Panc1 (cell line): ENCODE measurements at regions not wholly inside any gene's neighbourhood (a gene's known extent, or its start where the extent isn't known, plus 50 kb on each side); places are given as distances from the start of the nearest gene placed in this dataset.
"Not testable (repeated sequence)": the region's sequence is repeated elsewhere in the genome, so short reads cannot be mapped to it uniquely, and the experiment has no call there.

ENCODE experiments used
- ATAC-seq: fragments of 200-7000 bp; cut with Tn5 transposase; 2 replicates; pipeline ENCODE4 v1.9.1; 2020; ENCODE audit warnings: mild to moderate bottlenecking, moderate library complexity
- BruUV-seq: library from RNA; stranded (reverse); fragments of 400-500 nt; replicated peaks from 2 replicates; lab custom pipeline; 2021; lab: Mats Ljungman, UMichigan
- CTCF ChIA-PET: fragments of 300-600 bp; sonication (Branson Sonifier 250); formaldehyde crosslinking; loops from one replicate; lab custom pipeline; 2022; ENCODE audit warnings: antibody characterized with exemption; lab: Charles Lee
- POLR2A ChIA-PET: fragments of 300-600 bp; sonication (Branson Sonifier 250); formaldehyde crosslinking; loops from one replicate; lab custom pipeline; 2022; ENCODE audit warnings: antibody characterized with exemption; lab: Charles Lee
- DNase-seq: peaks from one replicate; pipeline ENCODE4 v3.0.0-alpha.2; 2010; ENCODE audit warnings: low read depth, low spot score
- H3K27ac ChIP-seq: 2 replicates; pipeline ENCODE4 v1.5.1; 2011; ENCODE audit warnings: mild to moderate bottlenecking, low read length, inconsistent platforms
- H3K27me3 ChIP-seq: fragments of 200-500 bp; sonication (Bioruptor generic); 2 replicates; pipeline ENCODE4 v1.6.0; 2014; ENCODE audit warnings: low read length, inconsistent platforms; ENCODE audit not compliant: control insufficient read depth, insufficient read depth
- H3K36me3 ChIP-seq: fragments of 200-500 bp; sonication (Bioruptor generic); 2 replicates; pipeline ENCODE4 v1.5.1; 2014; ENCODE audit warnings: inconsistent platforms, mild to moderate bottlenecking, low read length, moderate library complexity; ENCODE audit not compliant: control insufficient read depth, insufficient read depth
- H3K4me1 ChIP-seq: 2 replicates; pipeline ENCODE4 v1.5.1; 2011; ENCODE audit warnings: inconsistent platforms, mild to moderate bottlenecking, low read length, moderate library complexity; ENCODE audit not compliant: control insufficient read depth, insufficient read depth
- H3K4me3 ChIP-seq, 2 experiments: 2 replicates each; pipeline ENCODE4 v1.5.1; 2011 to 2012; ENCODE audit warnings: low read depth in 2 of 2, low read length in 2 of 2, mild to moderate bottlenecking in 2 of 2, inconsistent platforms in 1 of 2, moderate library complexity in 1 of 2
- H3K9me3 ChIP-seq: fragments of 200-500 bp; sonication (Bioruptor generic); 2 replicates; pipeline ENCODE4 v1.5.1; 2014; ENCODE audit warnings: low read depth, mild to moderate bottlenecking, inconsistent platforms, low read length, moderate library complexity; ENCODE audit not compliant: control insufficient read depth, insufficient read depth
- POLR2AphosphoS5 ChIP-seq: IDR thresholded peaks from 2 replicates; pipeline ENCODE4 v1.6.1; 2012; ENCODE audit warnings: mild to moderate bottlenecking, low read depth, low read length, moderate library complexity
- REST ChIP-seq, 2 experiments: IDR thresholded peaks; 2 replicates each; pipeline ENCODE4 v1.6.1; 2011 to 2012; ENCODE audit warnings: low read depth in 2 of 2, control low read depth in 1 of 2, low read length in 1 of 2, mild to moderate bottlenecking in 1 of 2, moderate library complexity in 1 of 2; ENCODE audit not compliant: insufficient read depth in 1 of 2
- SIN3A ChIP-seq: IDR thresholded peaks from 2 replicates; pipeline ENCODE4 v1.6.1; 2012; ENCODE audit warnings: low read depth, mild to moderate bottlenecking, low read length, moderate library complexity, borderline replicate concordance; ENCODE audit not compliant: insufficient read depth
- TCF7L2 ChIP-seq: IDR thresholded peaks from 2 replicates; pipeline ENCODE4 v1.6.1; 2011; ENCODE audit warnings: mild to moderate bottlenecking, low read depth, low read length, inconsistent platforms
- in situ Hi-C: cut with HindIII; loops from 2 replicates; pipeline ENCODE4 v1.10.0; 2016; ENCODE audit warnings: low sequenced_read_pairs, low pct_unique_long_range_greater_than_20kb
- intact Hi-C: fragments of 100-400 bp; cut with micrococcal nuclease; formaldehyde crosslinking; loops from one replicate; pipeline ENCODE4 v1.10.0; 2022; ENCODE audit not compliant: unreplicated experiment
- TF ChIP-seq, protein P1 (sequence below): fragments of 450-650 bp; IDR thresholded peaks from 2 replicates; pipeline ENCODE4 v1.5.1; 2017; ENCODE audit warnings: mild to moderate bottlenecking

GRCh38 chr21:16460936-16461335 is 731.2 kb downstream of the USP25 start:
- CTCF ChIA-PET: no interaction called here
- no peak for ATAC-seq

DNA sequence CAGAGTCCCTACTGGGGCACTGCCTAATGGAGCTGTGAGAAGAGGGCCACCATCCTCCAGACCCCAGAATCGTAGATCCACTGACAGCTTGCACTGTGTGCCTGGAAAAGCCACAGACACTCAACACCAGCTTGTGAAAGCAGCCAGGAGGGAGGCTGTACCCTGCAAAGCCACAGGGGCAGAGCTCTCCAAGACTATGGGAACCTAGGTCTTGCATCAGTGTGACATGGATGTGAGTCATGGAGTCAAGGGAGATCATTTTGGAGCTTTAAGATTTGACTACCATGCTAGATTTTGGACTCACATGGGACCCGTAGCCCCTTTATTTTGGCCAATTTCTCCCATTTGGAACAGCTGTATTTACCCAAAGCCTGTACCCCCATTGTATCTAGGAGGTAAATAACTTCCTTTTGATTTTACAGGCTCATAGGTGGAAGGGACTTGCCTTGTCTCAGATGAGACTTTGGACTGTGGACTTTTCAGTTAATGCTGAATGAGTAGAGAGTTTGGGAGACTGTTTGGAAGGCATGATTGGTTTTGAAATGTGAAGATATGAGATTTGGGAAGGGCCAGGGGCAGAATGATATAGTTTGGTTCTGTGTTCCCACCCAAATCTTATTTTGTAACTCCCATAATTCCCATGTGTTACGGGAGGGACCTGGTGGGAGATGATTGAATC is 734.6 kb downstream of the USP25 start:
- H3K4me1 ChIP-seq, POLR2A ChIA-PET, CTCF ChIA-PET, ATAC-seq, H3K9me3 ChIP-seq, H3K27ac ChIP-seq, in situ Hi-C loops, H3K4me3 ChIP-seq, BruUV-seq, DNase-seq, intact Hi-C loops, H3K27me3 ChIP-seq, H3K36me3 ChIP-seq: not testable (repeated sequence)

More at GRCh38 chr21:16460936-16461335, 731.2 kb downstream of the USP25 start:
- DNase-seq: no peak
- in situ Hi-C loops: no loop called here
- POLR2A ChIA-PET: no interaction called here
- intact Hi-C loops: no loop called here
- Histone ChIP-seq H3K4me3 (no peak overlapping the region), H3K36me3 (no peaks in the 10 kb centered on the region), H3K4me1 (no peaks in the 10 kb centered on the region), H3K27ac (no peak overlapping the region), H3K9me3 (no peaks in the 10 kb centered on the region), H3K27me3 (no peaks in the 10 kb centered on the region)
- no TSS peak for BruUV-seq
- TF ChIP-seq REST (IDR thresholded peaks at IDR 0.05; ENCODE audit: insufficient read depth in 1 of 2, low read depth in 2 of 2, low read length in 1 of 2) (no peak), TCF7L2 (no peak), SIN3A (no peak), POLR2AphosphoS5 (no peak)
- TF ChIP-seq, protein P1, sequence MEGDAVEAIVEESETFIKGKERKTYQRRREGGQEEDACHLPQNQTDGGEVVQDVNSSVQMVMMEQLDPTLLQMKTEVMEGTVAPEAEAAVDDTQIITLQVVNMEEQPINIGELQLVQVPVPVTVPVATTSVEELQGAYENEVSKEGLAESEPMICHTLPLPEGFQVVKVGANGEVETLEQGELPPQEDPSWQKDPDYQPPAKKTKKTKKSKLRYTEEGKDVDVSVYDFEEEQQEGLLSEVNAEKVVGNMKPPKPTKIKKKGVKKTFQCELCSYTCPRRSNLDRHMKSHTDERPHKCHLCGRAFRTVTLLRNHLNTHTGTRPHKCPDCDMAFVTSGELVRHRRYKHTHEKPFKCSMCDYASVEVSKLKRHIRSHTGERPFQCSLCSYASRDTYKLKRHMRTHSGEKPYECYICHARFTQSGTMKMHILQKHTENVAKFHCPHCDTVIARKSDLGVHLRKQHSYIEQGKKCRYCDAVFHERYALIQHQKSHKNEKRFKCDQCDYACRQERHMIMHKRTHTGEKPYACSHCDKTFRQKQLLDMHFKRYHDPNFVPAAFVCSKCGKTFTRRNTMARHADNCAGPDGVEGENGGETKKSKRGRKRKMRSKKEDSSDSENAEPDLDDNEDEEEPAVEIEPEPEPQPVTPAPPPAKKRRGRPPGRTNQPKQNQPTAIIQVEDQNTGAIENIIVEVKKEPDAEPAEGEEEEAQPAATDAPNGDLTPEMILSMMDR: no peak

GRCh38 chr21:16468184-16468583 is 738.4 kb downstream of the USP25 start:
- ChIA-PET POLR2A (no interaction called here), CTCF (no interaction called here)
- intact Hi-C loops: no loop called here
- ATAC-seq: no peak
- Histone ChIP-seq H3K27me3 (no peaks in the 10 kb centered on the region), H3K36me3 (no peaks in the 10 kb centered on the region), H3K9me3 (no peaks in the 10 kb centered on the region), H3K4me3 (no peak overlapping the region), H3K4me1 (no peaks in the 10 kb centered on the region), H3K27ac (no peak overlapping the region)
- TF ChIP-seq SIN3A (no peak), REST (IDR thresholded peaks at IDR 0.05; ENCODE audit: insufficient read depth in 1 of 2, low read depth in 2 of 2, low read length in 1 of 2) (no peak), TCF7L2 (no peak)
- TF ChIP-seq, protein P1: no peak
- no peak for DNase-seq
- no TSS peak for BruUV-seq
- in situ Hi-C loops: no loop called here
